Colonic mucosa (tissue), 4 donors: ENCODE measurements at regions not wholly inside any gene's neighbourhood (a gene's known extent, or its start where the extent isn't known, plus 50 kb on each side); places are given as distances from the start of the nearest gene placed in this dataset.

ENCODE experiments used
- DNase-seq: peaks from one replicate; pipeline ENCODE4 v3.0.0-alpha.2; 2020
- H3K27ac ChIP-seq: fragments of 200-600 bp; one replicate; pipeline ENCODE4 v1.8.0; 2021
- H3K27me3 ChIP-seq: fragments of 200-600 bp; one replicate; pipeline ENCODE4 v1.8.0; 2021
- H3K36me3 ChIP-seq: fragments of 200-600 bp; one replicate; pipeline ENCODE4 v1.8.0; 2021
- H3K4me1 ChIP-seq: fragments of 200-600 bp; one replicate; pipeline ENCODE4 v1.8.0; 2021; ENCODE audit warnings: mild to moderate bottlenecking
- H3K4me3 ChIP-seq: fragments of 200-600 bp; one replicate; pipeline ENCODE4 v1.8.0; 2021
- H3K9ac ChIP-seq, 2 donors: one replicate each; pipeline ENCODE4 v1.7.0; 2013; ENCODE audit warnings: control low read depth in 2 of 2, low read depth in 2 of 2, low read length in 2 of 2
- H3K9me3 ChIP-seq: fragments of 200-600 bp; one replicate; pipeline ENCODE4 v1.8.0; 2021
- intact Hi-C: fragments of 100-400 bp; cut with DNase I; formaldehyde crosslinking; loops from one replicate; pipeline ENCODE4 v1.14.1; 2022
- TF ChIP-seq, protein P1 (sequence below): fragments of 200-600 bp; IDR thresholded peaks from one replicate; pipeline ENCODE4 v1.8.0; 2022; ENCODE audit warnings: antibody characterized with exemption, mild to moderate bottlenecking
- donor health status: healthy.
- donor health status: DM: no; HTN: no; CAD: no.
- donor health status: DM: no; HTN: no; CAD: no.

DNA sequence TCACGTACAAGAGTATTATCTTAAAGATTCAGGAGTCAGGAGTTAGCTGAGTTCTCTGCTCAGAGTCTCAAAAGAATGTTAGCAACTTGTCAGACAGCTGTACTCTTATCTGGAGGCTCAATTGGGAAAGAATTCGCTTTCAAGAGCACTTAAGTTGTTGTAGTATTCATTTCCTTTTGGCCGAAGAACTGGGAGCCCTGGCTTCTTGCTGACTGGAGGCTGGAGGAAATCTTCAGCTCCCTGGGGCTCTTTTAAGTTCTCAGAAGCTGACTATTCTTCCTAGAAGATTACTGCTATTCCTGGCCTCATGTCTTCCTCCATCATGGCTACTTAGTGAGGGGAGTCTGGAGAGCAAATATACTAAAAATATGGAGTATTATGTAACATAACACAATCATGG is 587.2 kb downstream of the EPHA5 start:
- Histone ChIP-seq H3K4me3 (no peak overlapping the region), H3K27ac (no peak overlapping the region)
- TF ChIP-seq, protein P1, sequence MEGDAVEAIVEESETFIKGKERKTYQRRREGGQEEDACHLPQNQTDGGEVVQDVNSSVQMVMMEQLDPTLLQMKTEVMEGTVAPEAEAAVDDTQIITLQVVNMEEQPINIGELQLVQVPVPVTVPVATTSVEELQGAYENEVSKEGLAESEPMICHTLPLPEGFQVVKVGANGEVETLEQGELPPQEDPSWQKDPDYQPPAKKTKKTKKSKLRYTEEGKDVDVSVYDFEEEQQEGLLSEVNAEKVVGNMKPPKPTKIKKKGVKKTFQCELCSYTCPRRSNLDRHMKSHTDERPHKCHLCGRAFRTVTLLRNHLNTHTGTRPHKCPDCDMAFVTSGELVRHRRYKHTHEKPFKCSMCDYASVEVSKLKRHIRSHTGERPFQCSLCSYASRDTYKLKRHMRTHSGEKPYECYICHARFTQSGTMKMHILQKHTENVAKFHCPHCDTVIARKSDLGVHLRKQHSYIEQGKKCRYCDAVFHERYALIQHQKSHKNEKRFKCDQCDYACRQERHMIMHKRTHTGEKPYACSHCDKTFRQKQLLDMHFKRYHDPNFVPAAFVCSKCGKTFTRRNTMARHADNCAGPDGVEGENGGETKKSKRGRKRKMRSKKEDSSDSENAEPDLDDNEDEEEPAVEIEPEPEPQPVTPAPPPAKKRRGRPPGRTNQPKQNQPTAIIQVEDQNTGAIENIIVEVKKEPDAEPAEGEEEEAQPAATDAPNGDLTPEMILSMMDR: no peak

DNA sequence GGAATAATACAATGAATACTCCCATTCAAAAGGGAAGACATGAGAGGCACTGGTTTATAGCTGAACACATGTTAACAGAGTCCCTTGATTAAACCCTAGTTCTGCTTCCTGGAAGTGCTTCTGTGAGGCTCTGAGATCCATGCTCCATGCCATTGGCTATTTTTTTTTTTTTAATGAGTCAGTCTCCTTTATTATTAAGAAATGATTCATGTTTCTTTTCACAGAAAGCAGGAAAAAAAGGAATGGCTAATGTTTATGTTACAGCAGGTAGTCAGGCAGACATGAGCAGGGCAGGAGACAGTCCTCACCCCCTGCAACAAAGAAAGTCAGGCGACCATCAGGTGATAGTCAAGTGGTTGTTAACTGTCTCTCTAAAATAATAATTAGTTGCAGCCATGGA is 598.7 kb downstream of the EPHA5 start:
- TF ChIP-seq, protein P1: no peak
- intact Hi-C loops: no loop called here
- Histone ChIP-seq H3K9ac (no peak overlapping the region), H3K27me3 (no peaks in the 10 kb centered on the region), H3K9me3 (no peaks in the 10 kb centered on the region), H3K27ac (no peak overlapping the region), H3K4me1 (no peaks in the 10 kb centered on the region), H3K36me3 (no peaks in the 10 kb centered on the region), H3K4me3 (no peak overlapping the region)
- no peak for DNase-seq

More for the DNA sequence above, 587.2 kb downstream of the EPHA5 start:
- Histone ChIP-seq H3K36me3 (no peaks in the 10 kb centered on the region), H3K9ac (no peak overlapping the region), H3K9me3 (peaks cover 5% of the 10 kb centered on the region), H3K27me3 (no peaks in the 10 kb centered on the region), H3K4me1 (no peaks in the 10 kb centered on the region)
- no peak for DNase-seq
- intact Hi-C loops: no loop called here

DNA sequence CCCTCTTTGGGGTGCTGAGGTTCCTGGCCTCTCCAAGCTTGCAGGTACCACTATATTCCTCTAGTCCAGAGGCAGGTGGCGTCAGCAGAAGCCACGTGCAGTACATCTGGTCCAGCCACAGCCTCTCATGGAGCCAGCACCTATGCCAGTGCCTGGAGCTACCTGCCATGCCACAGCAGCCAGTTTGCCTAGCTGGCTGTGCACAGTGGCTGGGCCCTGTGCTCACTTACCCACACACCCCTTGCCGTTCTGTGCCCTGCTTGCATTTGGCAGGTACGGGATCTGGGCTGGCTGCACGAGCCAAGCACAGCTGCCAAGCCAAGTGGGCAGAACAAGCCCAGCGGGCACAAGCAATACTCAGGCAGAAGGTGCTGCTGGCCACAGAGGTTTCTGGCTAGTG is 601.1 kb downstream of the EPHA5 start:
- no peaks in the 10 kb centered on the region for H3K27me3 ChIP-seq
- TF ChIP-seq, protein P1: no peak
- H3K4me1 ChIP-seq: no peaks in the 10 kb centered on the region
- H3K36me3 ChIP-seq: no peaks in the 10 kb centered on the region
- no peak overlapping the region for H3K9ac ChIP-seq
- no peak overlapping the region for H3K4me3 ChIP-seq
- intact Hi-C loops: no loop called here
- no peaks in the 10 kb centered on the region for H3K9me3 ChIP-seq
- no peak for DNase-seq
- H3K27ac ChIP-seq: no peak overlapping the region

DNA sequence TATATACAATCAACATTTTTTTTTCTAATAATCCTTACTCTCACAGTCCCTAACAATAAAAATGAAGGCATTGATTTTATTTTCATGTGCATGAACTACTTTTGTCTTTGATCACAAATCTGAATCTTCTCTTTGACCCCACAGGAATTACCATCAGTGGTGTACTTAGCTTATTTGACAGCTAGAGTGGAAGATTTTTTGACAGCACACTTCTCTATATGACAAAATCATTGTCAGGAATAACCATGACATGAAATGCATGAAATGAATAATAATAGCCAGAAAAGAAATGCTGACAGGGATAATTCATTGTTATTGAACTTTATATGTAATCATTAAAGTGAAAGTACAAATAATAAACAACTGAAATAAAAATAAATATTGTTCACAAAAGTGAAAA is 604.2 kb downstream of the EPHA5 start:
- Histone ChIP-seq H3K9me3 (no peaks in the 10 kb centered on the region), H3K27me3 (no peaks in the 10 kb centered on the region), H3K9ac (no peak overlapping the region), H3K27ac (no peak overlapping the region), H3K4me3 (no peak overlapping the region), H3K36me3 (no peaks in the 10 kb centered on the region), H3K4me1 (no peaks in the 10 kb centered on the region)
- no peak for DNase-seq
- TF ChIP-seq, protein P1: no peak
- intact Hi-C loops: no loop called here

DNA sequence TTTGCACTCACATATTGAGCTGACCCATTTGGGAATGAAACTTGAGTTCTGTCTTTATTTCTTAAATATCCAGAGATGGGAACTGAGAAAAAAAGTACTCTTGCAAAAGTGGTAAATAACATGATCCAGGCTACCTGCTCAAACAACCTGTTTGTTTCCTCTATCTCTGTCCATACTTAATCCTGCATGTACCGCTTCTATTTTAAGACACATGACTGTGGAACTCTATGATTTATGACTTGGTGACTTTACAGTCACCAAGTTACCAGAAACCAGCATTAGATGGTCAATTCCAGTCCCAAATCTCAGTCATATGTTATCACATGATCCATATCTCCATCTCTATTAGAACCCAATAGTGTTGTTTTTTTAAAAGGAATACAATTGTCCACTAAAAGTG is 606.7 kb downstream of the EPHA5 start:
- intact Hi-C loops: no loop called here
- no peaks in the 10 kb centered on the region for H3K36me3 ChIP-seq
- TF ChIP-seq, protein P1: no peak

DNA sequence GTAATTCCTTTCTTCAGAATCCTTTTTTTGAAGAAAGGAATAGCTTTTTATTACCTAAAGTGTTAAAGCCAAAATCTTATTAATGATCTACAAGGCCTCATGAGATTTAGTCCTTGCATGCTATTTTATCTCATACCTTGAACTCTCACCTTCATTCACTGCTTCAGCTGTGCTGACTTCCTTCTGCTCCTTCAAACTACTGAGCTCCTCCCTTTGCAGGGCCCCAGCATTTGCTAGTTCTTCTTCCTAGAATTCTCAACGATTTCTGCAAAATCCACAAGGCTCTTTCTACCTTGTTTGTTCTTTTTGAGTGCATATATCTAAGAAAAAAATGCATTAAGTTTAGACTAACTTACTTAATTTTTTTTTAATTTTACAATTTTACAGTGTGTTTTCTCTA is 619.5 kb downstream of the EPHA5 start:
- H3K4me1 ChIP-seq: no peaks in the 10 kb centered on the region
- no peak for DNase-seq
- TF ChIP-seq, protein P1: no peak

More for the DNA sequence above, 606.7 kb downstream of the EPHA5 start:
- no peaks in the 10 kb centered on the region for H3K27me3 ChIP-seq
- H3K4me1 ChIP-seq: no peaks in the 10 kb centered on the region
- H3K9ac ChIP-seq: no peak overlapping the region
- H3K9me3 ChIP-seq: no peaks in the 10 kb centered on the region
- no peak for DNase-seq
- H3K27ac ChIP-seq: no peak overlapping the region
- no peak overlapping the region for H3K4me3 ChIP-seq

More for the DNA sequence above, 619.5 kb downstream of the EPHA5 start:
- Histone ChIP-seq H3K9me3 (no peaks in the 10 kb centered on the region), H3K9ac (no peak overlapping the region), H3K4me3 (no peak overlapping the region), H3K27me3 (no peaks in the 10 kb centered on the region), H3K27ac (no peak overlapping the region), H3K36me3 (no peaks in the 10 kb centered on the region)
- intact Hi-C loops: no loop called here
